H7 (cell line): ENCODE measurements at regions not wholly inside any gene's neighbourhood (a gene's known extent, or its start where the extent isn't known, plus 50 kb on each side); places are given as distances from the start of the nearest gene placed in this dataset.

Experiments
- DNase-seq: peaks from one replicate; pipeline ENCODE4 v3.0.0; 2012
- H3K27me3 ChIP-seq: 2 replicates; pipeline ENCODE4 v1.6.0; 2011; ENCODE audit warnings: mild to moderate bottlenecking, low read length; ENCODE audit not compliant: control insufficient read depth, insufficient read depth
- H3K36me3 ChIP-seq: replicated peaks from 2 replicates; pipeline ENCODE4 v1.5.1; 2011; ENCODE audit warnings: low read length; ENCODE audit not compliant: control insufficient read depth, insufficient read depth
- H3K4me3 ChIP-seq: 2 replicates; pipeline ENCODE4 v1.5.1; 2011; ENCODE audit warnings: low read depth, mild to moderate bottlenecking, control low read depth, low read length, moderate library complexity; ENCODE audit not compliant: insufficient read depth

- DNase-seq: no peak
- Histone ChIP-seq H3K27me3 (no peaks in the 10 kb centered on the region), H3K4me3 (no peak overlapping the region), H3K36me3 (no peaks in the 10 kb centered on the region)
Observed at GRCh38 chr7:131115340-131115739, 212.3 kb upstream of the MKLN1 start.

DNA sequence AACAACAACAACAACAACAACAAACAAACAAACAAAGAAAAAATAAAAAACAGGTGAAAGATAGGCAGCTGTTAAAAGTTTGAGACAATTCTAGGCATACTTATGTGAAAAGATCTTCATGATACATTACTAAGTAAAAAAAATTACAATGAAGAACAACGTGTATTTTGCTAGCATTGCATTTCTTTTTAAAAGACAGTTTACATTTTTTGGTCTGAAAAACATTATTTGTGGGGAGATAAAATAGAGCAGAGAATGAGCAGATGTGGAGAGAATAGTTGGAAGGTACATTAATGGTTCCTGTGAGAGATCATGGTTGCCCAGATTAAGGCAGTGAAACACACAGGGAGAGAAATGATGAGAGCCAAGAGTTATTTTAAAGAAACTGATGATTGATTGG is 210.2 kb upstream of the MKLN1 start:
- Histone ChIP-seq H3K36me3 (no peaks in the 10 kb centered on the region), H3K4me3 (no peak overlapping the region), H3K27me3 (no peaks in the 10 kb centered on the region)
- DNase-seq: no peak

GRCh38 chr7:131119381-131119780 is 208.3 kb upstream of the MKLN1 start:
- H3K27me3 ChIP-seq: no peaks in the 10 kb centered on the region
- H3K4me3 ChIP-seq: no peak overlapping the region
- no peaks in the 10 kb centered on the region for H3K36me3 ChIP-seq
- no peak for DNase-seq

DNA sequence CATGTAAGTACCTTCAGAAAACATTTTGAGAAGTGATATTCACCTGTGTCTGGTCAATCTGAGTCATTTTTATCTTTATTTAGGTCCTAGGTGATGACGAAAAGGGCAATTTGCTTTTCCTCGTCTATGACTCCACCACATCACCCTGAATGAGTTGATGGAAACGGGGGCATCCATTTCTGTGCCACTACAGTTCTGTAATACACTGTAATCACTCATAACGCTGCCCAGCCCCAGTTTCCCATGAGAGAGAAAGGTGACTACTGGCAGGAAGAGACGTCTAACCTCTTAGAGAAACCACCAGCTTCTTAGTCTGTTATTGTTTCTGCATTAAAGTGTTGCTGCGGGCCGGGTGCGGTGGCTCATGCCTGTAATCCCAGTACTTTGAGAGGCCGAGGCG is 205.3 kb upstream of the MKLN1 start:
- Histone ChIP-seq H3K27me3 (no peaks in the 10 kb centered on the region), H3K4me3 (no peak overlapping the region), H3K36me3 (no peaks in the 10 kb centered on the region)
- no peak for DNase-seq

- Histone ChIP-seq H3K27me3 (no peaks in the 10 kb centered on the region), H3K4me3 (no peak overlapping the region), H3K36me3 (no peaks in the 10 kb centered on the region)
- DNase-seq: no peak
Observed at GRCh38 chr7:131124001-131124629, 203.6 kb upstream of the MKLN1 start.

GRCh38 chr7:131124867-131125266 is 202.8 kb upstream of the MKLN1 start:
- no peak for DNase-seq
- no peak overlapping the region for H3K4me3 ChIP-seq
- no peaks in the 10 kb centered on the region for H3K36me3 ChIP-seq
- H3K27me3 ChIP-seq: no peaks in the 10 kb centered on the region

GRCh38 chr7:131130324-131130723 is 197.4 kb upstream of the MKLN1 start:
- no peaks in the 10 kb centered on the region for H3K36me3 ChIP-seq
- no peaks in the 10 kb centered on the region for H3K27me3 ChIP-seq
- H3K4me3 ChIP-seq: no peak overlapping the region
- no peak for DNase-seq

GRCh38 chr7:131131012-131131745 is 196.5 kb upstream of the MKLN1 start:
- Histone ChIP-seq H3K27me3 (no peaks in the 10 kb centered on the region), H3K4me3 (no peak overlapping the region), H3K36me3 (no peaks in the 10 kb centered on the region)
- DNase-seq: no peak

DNA sequence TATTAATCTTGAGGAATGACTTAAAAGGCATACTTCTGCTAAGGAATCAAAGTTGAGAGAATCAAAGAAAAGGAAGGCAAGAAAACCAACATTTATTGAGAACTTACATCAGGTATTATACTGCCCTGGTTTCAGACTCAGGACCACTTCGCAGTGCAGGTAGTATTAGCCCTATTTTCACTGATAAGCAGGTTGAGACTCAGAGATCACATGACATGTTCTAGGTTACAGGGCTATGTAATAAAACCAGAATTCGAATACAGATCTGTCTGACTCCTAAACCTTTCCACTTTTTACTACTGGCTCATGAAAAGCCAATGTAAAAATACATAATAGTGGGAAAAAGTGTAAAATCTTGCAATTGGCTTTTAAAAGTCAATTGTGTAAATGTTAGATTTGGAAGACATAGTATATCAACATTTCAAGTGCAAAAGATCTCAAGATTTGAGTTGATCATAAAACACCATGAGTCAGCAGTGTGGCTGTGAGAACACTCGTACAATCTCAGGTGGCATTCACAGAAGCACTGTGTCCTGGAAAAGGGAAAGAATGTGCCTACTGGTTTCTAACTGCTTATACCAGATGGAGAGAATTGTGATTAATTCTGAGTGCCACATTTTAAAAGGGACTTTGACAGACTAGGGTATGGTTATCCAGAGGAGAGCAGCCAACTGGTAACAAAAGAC is 195.8 kb upstream of the MKLN1 start:
- Histone ChIP-seq H3K36me3 (no peaks in the 10 kb centered on the region), H3K4me3 (no peak overlapping the region), H3K27me3 (no peaks in the 10 kb centered on the region)
- DNase-seq: no peak

DNA sequence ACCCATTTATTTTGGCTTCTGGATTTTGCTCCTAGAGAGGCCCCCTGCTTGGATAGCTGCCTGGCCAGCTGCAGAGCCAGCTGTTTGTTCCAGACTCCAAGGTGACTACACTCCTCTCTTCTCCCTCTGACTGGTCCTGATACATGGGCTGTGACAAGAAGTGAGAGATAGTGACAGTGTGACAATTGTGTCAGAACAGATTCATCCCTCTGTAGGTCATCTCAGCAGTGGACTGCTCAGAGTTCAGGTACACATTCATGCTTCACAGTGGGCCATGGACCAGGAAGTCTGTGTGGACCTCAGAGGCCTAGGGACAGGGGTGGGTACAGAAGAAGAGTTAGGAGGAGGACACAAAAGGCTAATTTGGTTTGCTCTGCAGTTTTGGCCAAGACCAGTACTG is 188.2 kb upstream of the MKLN1 start:
- Histone ChIP-seq H3K27me3 (no peaks in the 10 kb centered on the region), H3K36me3 (no peaks in the 10 kb centered on the region), H3K4me3 (no peak overlapping the region)
- no peak for DNase-seq

- Histone ChIP-seq H3K27me3 (no peaks in the 10 kb centered on the region), H3K4me3 (no peak overlapping the region), H3K36me3 (no peaks in the 10 kb centered on the region)
- no peak for DNase-seq
Observed at GRCh38 chr7:131141443-131141967, 186.2 kb upstream of the MKLN1 start.

DNA sequence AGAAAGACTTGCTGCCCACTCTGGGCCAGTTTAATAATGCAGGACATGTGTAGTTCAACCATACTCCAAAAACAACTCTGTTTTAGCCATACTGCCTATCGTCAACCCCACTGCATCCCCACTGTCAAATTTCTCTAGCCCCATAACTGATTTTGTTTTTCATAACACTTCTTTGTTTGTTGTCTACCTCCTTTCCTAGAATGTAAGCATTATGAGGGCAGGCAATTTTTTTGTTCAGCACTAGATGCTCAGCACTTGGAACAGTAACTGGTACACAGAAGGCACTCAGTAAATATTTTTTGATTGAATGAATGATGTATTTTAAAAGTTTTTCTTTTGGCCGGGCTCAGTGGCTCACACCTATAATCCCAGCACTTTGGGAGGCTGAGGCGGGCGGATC is 183.8 kb upstream of the MKLN1 start:
- H3K36me3 ChIP-seq: no peaks in the 10 kb centered on the region
- DNase-seq: no peak
- no peaks in the 10 kb centered on the region for H3K27me3 ChIP-seq
- H3K4me3 ChIP-seq: no peak overlapping the region

- Histone ChIP-seq H3K27me3 (no peaks in the 10 kb centered on the region), H3K4me3 (no peak overlapping the region), H3K36me3 (no peaks in the 10 kb centered on the region)
- no peak for DNase-seq
Observed at GRCh38 chr7:131145026-131145425, 182.7 kb upstream of the MKLN1 start.

DNA sequence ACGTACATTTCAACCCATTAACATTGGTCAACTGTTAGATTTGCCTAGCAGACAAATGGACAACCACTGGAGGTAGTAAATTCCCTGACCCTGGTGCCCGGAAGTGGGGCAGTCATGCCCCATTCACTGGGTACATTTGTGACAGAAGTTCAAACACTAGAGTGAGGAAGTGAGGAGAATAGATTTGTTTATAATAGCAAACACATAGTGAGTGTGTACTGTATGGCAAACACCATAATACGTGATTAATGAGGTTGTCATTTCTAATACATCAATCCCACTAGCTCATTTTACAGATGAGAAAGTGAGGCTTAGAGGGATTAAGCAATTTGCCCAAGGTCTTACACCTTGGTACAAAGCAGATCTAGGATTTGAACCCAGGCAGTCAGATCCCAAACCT is 181.9 kb upstream of the MKLN1 start:
- no peak for DNase-seq
- no peaks in the 10 kb centered on the region for H3K36me3 ChIP-seq
- H3K27me3 ChIP-seq: no peaks in the 10 kb centered on the region
- H3K4me3 ChIP-seq: no peak overlapping the region

DNA sequence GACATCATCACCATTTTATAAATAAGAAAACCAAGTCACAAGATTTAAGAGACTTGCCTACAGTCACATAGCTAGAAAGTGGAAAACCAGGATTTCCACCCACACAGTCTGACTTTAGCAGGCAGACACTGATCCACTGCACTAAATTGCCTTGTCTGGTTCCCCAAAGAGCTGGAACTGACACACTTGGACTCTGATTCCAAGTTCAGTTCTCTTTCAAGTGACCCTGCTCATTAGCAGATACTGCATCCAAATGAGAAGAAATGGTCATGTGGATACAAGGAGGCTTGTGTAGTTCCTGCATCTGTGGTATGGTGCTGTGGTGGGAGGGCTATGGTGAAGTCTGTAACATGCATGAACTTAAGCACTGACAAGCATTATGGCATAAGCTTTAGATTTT is 180.1 kb upstream of the MKLN1 start:
- no peak for DNase-seq
- H3K4me3 ChIP-seq: no peak overlapping the region
- H3K27me3 ChIP-seq: no peaks in the 10 kb centered on the region
- H3K36me3 ChIP-seq: no peaks in the 10 kb centered on the region
